GM10248 (cell line): ENCODE measurements at regions not wholly inside any gene's neighbourhood (a gene's known extent, or its start where the extent isn't known, plus 50 kb on each side); places are given as distances from the start of the nearest gene placed in this dataset.

Experiments used
- CTCF ChIA-PET: fragments of 300-600 bp; sonication (Branson Sonifier 250); formaldehyde crosslinking; extraction: SDS; loops from one replicate; lab custom pipeline; 2021; ENCODE audit warnings: antibody characterized with exemption; lab: Yijun Ruan, JAX
- POLR2A ChIA-PET: fragments of 350-650 bp; sonication (Branson Sonifier 250); formaldehyde crosslinking; extraction: SDS; loops from one replicate; lab custom pipeline; 2020; ENCODE audit warnings: antibody characterized with exemption; lab: Yijun Ruan, JAX
- DNase-seq: peaks from one replicate; pipeline ENCODE4 v3.0.0; 2012; ENCODE audit errors: extremely low spot score
- TF ChIP-seq, protein P1 (sequence below): IDR thresholded peaks from 2 replicates; pipeline ENCODE4 v1.5.1; 2012; ENCODE audit warnings: mild to moderate bottlenecking, low read depth; ENCODE audit errors: extremely low read depth, missing control alignments, control extremely low read depth

DNA sequence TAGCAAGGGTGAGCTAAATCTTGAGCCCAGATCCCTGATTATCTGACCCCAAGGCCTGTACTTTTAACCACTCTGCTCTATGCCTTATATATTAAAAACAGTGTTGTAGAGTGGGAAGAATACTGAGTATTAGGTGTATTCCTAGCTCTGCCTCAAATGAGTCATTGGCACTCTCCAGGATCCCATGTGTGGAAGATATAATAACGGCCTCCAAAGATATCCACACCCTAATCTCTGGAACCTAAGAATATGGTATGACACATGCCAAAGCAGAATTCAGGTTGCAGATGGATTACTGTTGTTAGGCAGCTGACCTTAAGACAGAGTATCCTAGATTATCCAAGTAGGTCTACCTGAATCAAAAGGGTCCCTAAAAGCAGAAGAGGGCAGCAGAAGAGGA, 110.8 kb downstream of the ADRB2 start:
- TF ChIP-seq, protein P1, sequence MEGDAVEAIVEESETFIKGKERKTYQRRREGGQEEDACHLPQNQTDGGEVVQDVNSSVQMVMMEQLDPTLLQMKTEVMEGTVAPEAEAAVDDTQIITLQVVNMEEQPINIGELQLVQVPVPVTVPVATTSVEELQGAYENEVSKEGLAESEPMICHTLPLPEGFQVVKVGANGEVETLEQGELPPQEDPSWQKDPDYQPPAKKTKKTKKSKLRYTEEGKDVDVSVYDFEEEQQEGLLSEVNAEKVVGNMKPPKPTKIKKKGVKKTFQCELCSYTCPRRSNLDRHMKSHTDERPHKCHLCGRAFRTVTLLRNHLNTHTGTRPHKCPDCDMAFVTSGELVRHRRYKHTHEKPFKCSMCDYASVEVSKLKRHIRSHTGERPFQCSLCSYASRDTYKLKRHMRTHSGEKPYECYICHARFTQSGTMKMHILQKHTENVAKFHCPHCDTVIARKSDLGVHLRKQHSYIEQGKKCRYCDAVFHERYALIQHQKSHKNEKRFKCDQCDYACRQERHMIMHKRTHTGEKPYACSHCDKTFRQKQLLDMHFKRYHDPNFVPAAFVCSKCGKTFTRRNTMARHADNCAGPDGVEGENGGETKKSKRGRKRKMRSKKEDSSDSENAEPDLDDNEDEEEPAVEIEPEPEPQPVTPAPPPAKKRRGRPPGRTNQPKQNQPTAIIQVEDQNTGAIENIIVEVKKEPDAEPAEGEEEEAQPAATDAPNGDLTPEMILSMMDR: no peak
- DNase-seq: no peak
- ChIA-PET POLR2A (no interaction called here), CTCF (interaction anchor here (2.9 kb wide), 1 partner anchor 10 kb away, joined by 7 read pairs; no protein-coding TSS in a partner anchor)

DNA sequence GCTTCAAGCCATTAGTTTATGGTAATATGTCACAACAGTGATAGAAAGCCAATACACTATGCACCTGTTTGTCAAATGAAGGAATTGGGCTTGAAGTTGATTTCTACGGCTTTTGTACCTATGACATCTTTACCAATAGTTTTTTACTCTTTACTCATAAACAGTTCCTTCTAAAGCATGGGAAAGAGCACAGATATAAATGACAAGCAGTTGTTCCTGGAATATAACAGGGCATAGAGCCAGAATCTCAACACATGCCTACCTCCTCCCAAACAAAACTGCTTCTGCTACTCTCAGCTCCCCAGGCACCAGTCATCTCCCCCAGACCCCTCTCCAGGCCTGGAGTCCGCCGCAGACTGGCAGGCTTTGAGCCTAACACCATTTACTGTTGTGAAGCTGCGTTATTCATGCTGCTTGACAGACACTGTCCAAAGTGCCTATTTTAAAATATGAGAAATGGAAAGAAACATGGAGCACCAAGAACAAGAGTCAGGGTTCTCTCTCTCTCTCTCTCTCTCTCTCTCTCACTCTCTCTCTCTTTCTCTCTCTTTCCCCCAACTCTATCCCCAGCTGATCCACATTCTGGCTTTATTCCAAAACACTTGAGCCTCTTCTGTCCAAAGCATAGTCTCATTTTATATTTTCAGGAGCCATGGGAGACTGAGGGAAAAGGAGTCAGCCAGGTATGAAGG, 111.6 kb downstream of the ADRB2 start:
- CTCF ChIA-PET: interaction anchor here (2.9 kb wide), 1 partner anchor 10 kb away, joined by 7 read pairs; no protein-coding TSS in a partner anchor
- POLR2A ChIA-PET: no interaction called here

DNA sequence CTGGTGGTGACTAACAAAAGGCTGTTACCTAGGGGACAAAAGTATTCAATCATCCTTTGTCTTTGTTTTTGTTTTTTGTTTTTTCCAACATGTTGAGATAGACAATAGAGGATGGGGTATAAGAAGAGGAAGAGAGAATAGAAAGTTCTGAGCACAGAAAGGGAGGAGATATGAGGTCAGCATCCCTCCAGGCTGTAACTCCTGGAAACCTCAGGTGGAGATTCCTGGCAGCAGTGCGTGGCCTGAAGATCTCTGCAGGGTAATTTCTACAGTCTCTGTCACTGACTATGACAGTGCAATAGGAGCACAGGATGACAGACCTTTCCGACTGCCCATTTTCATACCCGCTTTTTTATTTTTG, 112.1 kb downstream of the ADRB2 start:
- POLR2A ChIA-PET: no interaction called here
- TF ChIP-seq, protein P1: no peak
- DNase-seq: no peak
- CTCF ChIA-PET: interaction anchor here (2.9 kb wide), 1 partner anchor 11 kb away, joined by 7 read pairs; no protein-coding TSS in a partner anchor

More for the DNA sequence above, 111.6 kb downstream of the ADRB2 start:
- no peak for DNase-seq
- TF ChIP-seq, protein P1: no peak

GRCh38 chr5:148939676-148940075, 113.3 kb downstream of the ADRB2 start:
- ChIA-PET CTCF (interaction anchor here (2.8 kb wide), 1 partner anchor 17 kb away, joined by 11 read pairs; no protein-coding TSS in a partner anchor), POLR2A (no interaction called here)
- DNase-seq: no peak
- TF ChIP-seq, protein P1: no peak

- TF ChIP-seq, protein P1: no peak
- DNase-seq: no peak
- POLR2A ChIA-PET: no interaction called here
- CTCF ChIA-PET: interaction anchor here (1.5 kb wide), 1 partner anchor 211 kb away, joined by 3 read pairs; no protein-coding TSS in a partner anchor
Measured at GRCh38 chr5:148941810-148942209, 115.4 kb downstream of the ADRB2 start.

GRCh38 chr5:148949841-148950470, 112.9 kb downstream of the SH3TC2 start:
- no peak for DNase-seq
- TF ChIP-seq, protein P1: no peak
- CTCF ChIA-PET: interaction anchor here (1.0 to 2.9 kb wide), 3 partner anchors 10 to 210 kb away, joined by 3 to 16 read pairs (median 3); no protein-coding TSS in a partner anchor
- POLR2A ChIA-PET: no interaction called here
